COR-L47 (cell line): ENCODE measurements at regions not wholly inside any gene's neighbourhood (a gene's known extent, or its start where the extent isn't known, plus 50 kb on each side); places are given as distances from the start of the nearest gene placed in this dataset.

ENCODE experiments used
- DNase-seq: peaks from one replicate; lab custom pipeline; 2025; lab: John Stamatoyannopoulos, UW

DNA sequence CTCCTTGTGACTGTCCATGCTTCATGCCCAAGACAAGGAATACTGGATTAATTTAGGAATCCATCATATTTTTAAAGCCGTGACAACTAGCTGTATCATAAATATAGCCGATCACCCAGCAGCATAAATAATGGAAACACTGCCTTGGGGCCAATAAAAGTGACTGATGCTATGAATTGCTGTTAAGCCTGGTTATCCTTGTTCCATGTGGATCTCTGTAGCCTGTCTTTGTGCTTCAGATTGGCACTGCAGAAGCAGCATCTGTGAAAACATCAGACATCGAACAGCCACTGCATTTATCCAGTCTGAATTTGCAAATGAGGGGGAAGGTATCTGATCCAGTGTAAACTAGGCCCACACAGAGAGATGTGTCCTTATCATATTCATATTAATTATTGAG lies 1181.8 kb downstream of the SORCS1 start:
- DNase-seq = no peak

GRCh38 chr10:105981679-105982078 lies 1182.8 kb downstream of the SORCS1 start:
- no peak for DNase-seq

DNA sequence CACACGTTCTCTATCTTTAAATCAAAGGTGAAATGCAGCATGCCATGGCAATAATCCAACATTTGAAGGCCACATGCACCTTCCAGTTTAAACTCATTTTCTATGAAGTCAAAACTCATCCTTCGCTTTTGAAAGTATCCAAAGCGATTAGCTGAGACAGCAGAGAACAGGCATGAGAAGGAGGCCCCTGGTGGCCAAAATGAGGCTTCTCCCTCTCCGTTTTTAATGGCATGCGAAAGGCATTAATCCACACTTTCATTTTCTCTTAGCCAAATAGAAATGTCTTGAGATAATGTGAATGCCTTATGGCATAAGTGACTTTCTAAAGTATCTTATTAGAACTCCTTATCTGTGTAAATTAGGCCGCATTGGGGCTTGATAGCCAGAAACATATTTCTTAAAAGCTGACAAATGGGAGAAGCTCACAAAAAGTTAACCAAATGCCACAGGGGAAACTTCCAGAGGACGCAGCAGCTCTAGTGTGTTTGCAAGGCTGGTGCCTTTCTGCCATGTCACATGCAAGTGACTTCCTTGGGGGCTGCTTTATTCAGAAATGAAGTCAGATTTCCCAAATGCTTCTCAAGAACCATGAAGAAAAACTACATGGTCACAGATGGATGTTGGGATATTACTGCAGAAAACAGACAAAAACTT lies 1189.6 kb downstream of the SORCS1 start:
- DNase-seq = no peak

DNA sequence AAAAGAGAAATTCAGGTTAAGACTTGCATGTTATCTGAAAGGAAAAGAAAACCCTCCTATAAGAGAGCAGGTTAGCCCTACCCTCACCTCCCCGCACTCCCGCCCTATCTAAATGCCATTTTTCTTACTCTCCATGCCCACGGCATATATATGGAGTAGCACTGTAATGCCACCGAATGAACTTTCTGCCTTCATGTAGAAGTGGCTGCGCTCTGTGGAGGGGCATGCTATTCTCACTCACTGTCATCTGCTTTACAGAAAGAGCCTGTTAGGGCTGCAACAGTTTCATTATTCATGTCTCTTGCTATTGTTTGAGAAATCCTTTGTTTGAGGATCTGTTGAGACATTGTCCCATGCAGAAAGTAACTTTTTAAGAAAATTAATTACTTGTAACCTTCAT lies 1190.6 kb downstream of the SORCS1 start:
- DNase-seq = no peak

DNA sequence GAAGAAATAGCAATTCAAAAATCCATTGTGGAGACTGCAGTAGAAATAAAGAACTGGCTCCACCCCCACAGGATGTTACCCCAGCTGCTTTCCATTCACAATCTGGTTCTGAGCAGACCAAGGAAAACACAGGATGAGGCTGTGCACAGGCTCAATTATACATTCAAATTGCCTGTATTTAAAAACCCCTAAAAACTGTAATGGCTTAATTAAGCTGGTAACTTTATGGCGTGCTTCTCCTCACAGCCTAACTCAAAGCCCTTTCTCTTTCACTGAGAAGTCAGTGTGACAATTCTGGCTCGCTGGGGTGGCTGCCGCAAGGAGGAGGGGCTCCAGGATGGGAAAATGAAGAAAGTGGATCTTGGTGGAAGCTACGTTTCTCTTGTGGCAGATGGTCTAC lies 1191.1 kb downstream of the SORCS1 start:
- DNase-seq = no peak

DNA sequence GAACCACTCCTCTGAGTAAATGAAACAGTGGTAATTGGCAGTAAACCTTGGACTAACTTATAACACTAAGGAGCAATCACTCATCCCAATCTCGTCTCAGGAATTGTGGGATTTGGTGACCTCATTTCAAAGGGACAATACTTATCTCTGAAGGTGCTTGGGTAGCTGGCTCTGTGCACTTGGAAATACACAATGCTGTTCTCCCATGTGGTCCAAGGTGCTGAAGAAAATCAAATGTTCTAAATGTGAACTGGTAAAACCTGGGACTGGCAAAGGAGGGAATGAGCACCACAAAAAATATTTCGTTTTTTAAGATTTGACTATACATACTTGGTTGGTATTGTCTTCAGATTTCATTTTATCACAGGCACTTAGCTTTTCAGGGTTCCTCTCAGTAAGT lies 1193.0 kb downstream of the SORCS1 start:
- DNase-seq = no peak

- DNase-seq = no peak
Observed at GRCh38 chr10:105969884-105970377, 1194.6 kb downstream of the SORCS1 start.

- no peak for DNase-seq
Observed at GRCh38 chr10:105968666-105969065, 1195.8 kb downstream of the SORCS1 start.

- DNase-seq = peak; percentile 54
Observed at GRCh38 chr10:105967256-105967655, 1197.2 kb downstream of the SORCS1 start.

GRCh38 chr10:105965141-105965540 lies 1199.4 kb downstream of the SORCS1 start:
- DNase-seq = no peak

GRCh38 chr10:105964009-105964408 lies 1200.5 kb downstream of the SORCS1 start:
- no peak for DNase-seq

DNA sequence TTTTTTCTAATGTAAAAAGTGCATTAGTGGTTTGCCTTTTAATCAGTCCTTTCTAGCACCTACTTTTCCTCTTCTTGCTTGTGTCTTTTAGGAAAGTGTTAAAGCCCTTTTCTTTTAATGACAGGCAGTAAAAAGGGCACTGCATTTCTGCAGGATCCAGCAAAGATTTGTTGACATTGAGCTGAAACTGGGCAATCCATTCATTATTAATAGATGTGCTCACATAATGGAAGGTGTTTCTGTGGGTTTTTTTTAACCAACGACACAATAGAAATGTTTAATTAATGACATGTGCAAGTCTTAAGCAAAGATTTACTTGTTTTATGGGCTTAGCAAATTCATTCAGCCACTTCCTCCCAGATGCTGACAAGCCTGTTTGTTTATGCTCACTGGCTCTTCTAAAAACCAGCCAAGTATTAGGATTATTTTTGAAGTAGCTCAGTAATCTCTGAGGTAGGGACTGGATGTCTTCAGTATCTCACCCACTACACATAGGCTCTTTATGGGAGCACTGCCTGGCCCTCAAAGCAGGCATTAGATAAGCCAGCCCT lies 1201.1 kb downstream of the SORCS1 start:
- peak; percentile 17 for DNase-seq

GRCh38 chr10:105956550-105956949 lies 1208.0 kb downstream of the SORCS1 start:
- DNase-seq = no peak

- no peak for DNase-seq
Observed at GRCh38 chr10:105953861-105954260, 1210.6 kb downstream of the SORCS1 start.

- DNase-seq = no peak
Observed at GRCh38 chr10:105953056-105953455, 1211.5 kb downstream of the SORCS1 start.

DNA sequence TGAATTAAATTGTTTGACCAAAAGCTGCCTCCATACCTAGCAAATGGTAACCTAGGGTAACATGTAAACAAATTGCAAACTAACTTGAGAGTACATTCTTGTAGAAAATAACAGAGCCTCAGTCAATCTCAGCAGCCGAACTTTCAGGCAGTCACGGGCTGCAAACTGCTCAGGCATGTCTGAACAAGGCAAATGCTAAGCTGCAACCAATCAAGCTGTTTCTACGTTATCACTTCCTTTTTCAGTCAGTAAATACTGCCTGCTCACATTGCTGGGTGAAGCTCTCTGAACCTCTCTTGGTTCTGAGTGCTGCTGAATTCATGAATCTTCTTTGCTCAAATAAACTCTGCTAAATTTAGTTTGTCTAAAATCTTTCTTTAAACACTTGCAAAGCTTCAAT lies 1212.4 kb downstream of the SORCS1 start:
- DNase-seq = no peak

GRCh38 chr10:105950410-105950809 lies 1214.1 kb downstream of the SORCS1 start:
- DNase-seq = no peak

- DNase-seq = no peak
Observed at GRCh38 chr10:105949721-105950120, 1214.8 kb downstream of the SORCS1 start.

- DNase-seq = no peak
Observed at GRCh38 chr10:105925045-105925785, 1239.3 kb downstream of the SORCS1 start.

- no peak for DNase-seq
Observed at GRCh38 chr10:105921348-105921747, 1243.2 kb downstream of the SORCS1 start.

GRCh38 chr10:105914432-105914831 lies 1250.1 kb downstream of the SORCS1 start:
- DNase-seq = no peak

DNA sequence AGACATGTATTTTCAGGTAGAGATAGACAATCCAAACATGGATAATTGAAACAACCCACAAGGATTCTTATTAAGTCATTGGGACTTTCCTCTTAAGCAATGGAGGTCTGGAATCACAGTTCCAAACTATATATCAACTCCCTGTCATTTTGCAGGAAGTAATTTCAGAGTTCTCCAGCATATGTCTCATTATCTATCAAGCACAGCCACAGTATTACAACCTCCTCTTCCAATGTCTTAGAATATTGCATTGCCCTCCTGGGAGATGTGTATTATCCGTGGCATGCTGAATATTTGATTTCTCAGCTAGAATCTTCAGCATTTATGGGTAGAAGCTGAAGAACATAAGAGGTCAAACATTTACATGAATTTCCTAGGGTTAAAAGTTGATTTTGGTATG lies 1255.8 kb downstream of the SORCS1 start:
- DNase-seq = no peak

DNA sequence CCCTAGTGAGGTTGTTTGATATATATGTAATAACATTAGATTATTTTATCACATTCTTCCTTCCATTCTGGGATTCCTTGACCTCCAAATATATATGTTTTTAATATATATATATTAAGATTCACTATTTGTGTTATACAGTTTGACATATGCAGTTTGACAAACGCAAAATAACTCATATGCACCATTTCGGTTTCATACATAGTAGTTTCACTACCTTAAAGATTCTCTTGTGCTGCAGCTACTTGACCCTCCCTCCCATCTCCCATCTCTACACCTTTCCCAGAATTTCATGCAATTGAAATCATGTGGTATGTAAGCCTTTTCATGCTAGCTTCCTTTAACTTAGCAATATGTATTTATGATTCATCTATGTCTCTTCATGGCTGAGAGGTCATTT lies 1244.4 kb downstream of the SORCS3 start:
- no peak for DNase-seq
